BJ (cell line): ENCODE measurements at regions not wholly inside any gene's neighbourhood (a gene's known extent, or its start where the extent isn't known, plus 50 kb on each side); places are given as distances from the start of the nearest gene placed in this dataset.

Source experiments
- CTCF ChIA-PET: fragments of 350-600 bp; formaldehyde crosslinking; extraction: SDS; loops from one replicate; lab custom pipeline; 2021; ENCODE audit warnings: antibody characterized with exemption, inconsistent platforms; lab: Yijun Ruan, JAX
- POLR2A ChIA-PET: fragments of 300-600 bp; sonication (Branson Sonifier 250); formaldehyde crosslinking; extraction: SDS; loops from one replicate; lab custom pipeline; 2021; ENCODE audit warnings: antibody characterized with exemption; lab: Charles Lee
- DNase-seq: peaks from one replicate; pipeline ENCODE4 v3.0.0-alpha.2; 2011; ENCODE audit warnings: low read depth
- H3K27me3 ChIP-seq: 2 replicates; pipeline ENCODE4 v1.6.0; 2011; ENCODE audit warnings: low read length; ENCODE audit not compliant: control insufficient read depth, insufficient read depth
- H3K36me3 ChIP-seq: 2 replicates; pipeline ENCODE4 v1.5.1; 2011; ENCODE audit warnings: low read length; ENCODE audit not compliant: control insufficient read depth, insufficient read depth
- H3K4me3 ChIP-seq: 2 replicates; pipeline ENCODE4 v1.5.1; 2011; ENCODE audit warnings: low read depth, mild to moderate bottlenecking, control low read depth, low read length
- TF ChIP-seq, protein P1 (sequence below): IDR thresholded peaks from 2 replicates; pipeline ENCODE4 v1.5.1; 2011; ENCODE audit warnings: low read depth, mild to moderate bottlenecking, control low read depth, inconsistent platforms, low read length, moderate library complexity; ENCODE audit not compliant: insufficient read depth

DNA sequence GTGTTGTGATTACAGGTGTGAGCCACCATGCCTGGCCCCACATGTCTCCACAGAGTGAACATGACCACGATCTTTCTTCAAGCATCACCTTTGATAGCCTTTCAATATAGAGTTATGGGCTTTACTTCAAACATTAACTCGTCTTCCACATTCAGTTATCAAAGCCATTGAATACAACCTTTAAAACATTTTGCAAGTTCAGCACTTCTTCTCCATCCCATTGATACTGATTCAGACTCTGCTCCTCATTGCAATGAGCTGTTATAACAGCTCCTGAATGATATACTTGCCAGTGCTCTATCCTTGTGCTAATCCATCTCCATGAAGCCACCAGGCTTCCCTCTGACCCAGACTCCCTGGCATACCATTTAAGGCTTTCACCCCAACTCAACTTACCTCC, 223.5 kb upstream of the EEA1 start:
- TF ChIP-seq, protein P1, sequence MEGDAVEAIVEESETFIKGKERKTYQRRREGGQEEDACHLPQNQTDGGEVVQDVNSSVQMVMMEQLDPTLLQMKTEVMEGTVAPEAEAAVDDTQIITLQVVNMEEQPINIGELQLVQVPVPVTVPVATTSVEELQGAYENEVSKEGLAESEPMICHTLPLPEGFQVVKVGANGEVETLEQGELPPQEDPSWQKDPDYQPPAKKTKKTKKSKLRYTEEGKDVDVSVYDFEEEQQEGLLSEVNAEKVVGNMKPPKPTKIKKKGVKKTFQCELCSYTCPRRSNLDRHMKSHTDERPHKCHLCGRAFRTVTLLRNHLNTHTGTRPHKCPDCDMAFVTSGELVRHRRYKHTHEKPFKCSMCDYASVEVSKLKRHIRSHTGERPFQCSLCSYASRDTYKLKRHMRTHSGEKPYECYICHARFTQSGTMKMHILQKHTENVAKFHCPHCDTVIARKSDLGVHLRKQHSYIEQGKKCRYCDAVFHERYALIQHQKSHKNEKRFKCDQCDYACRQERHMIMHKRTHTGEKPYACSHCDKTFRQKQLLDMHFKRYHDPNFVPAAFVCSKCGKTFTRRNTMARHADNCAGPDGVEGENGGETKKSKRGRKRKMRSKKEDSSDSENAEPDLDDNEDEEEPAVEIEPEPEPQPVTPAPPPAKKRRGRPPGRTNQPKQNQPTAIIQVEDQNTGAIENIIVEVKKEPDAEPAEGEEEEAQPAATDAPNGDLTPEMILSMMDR = no peak
- no peaks in the 10 kb centered on the region for H3K36me3 ChIP-seq
- H3K4me3 ChIP-seq = no peak overlapping the region
- DNase-seq = no peak
- ChIA-PET CTCF (no interaction called here), POLR2A (no interaction called here)
- no peaks in the 10 kb centered on the region; the same call in 1 of the 2 replicates for H3K27me3 ChIP-seq

DNA sequence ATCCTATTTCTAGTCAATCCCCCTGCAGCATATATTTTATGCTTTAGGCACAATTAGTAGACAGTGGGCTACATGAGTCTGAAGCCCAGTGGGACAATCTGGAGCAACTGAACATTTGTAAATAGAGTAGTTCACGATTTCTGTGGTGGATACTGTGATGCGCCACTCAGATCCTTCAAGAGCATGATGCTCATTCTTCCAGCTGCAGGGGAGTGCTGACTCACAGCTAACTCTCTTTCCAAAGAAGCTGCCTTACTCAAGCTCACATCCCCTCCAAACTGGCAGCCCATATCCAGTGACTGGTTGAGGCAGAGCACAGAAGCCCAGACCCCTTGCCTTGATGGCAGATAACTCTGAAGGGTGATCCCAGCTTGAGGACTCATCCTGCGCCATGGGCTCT, 224.2 kb upstream of the EEA1 start:
- CTCF ChIA-PET = no interaction called here

DNA sequence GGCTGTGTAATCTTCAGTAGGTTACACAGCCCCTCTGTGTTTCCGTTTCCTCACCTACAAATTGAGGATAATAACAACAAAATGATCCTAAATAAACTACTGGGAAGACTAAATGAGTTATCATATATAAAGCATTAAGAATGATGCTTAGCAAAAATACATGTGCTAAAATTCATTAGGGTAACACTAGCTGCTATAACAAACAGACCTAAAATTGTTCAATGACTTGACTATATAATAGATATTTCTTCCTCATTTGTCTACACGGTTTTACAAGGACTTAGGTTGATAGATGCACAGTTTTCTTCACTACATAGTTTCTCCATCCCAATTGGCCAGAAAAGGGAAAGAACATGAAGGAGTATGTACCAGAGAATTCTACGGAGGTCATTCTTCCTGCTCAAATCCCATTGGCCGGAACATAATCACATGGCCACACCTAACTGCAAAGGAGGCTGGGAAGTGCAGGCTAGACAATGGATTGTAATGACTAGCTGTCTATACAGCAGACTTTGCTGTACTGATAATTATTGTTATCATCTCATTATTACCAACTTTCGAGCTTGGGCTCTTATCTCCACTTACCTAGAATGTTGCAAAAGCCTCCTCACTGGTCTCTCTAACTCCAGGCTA, 223.5 kb upstream of the NUDT4 start:
- TF ChIP-seq, protein P1 = no peak
- H3K4me3 ChIP-seq = no peak overlapping the region
- no peaks in the 10 kb centered on the region; the same call in 1 of the 2 replicates for H3K27me3 ChIP-seq
- POLR2A ChIA-PET = no interaction called here
- H3K36me3 ChIP-seq = no peaks in the 10 kb centered on the region
- CTCF ChIA-PET = interaction anchor here (0.7 to 1.3 kb wide), 3 partner anchors 8 to 166 kb away, joined by 3 read pairs; no protein-coding TSS in a partner anchor
- DNase-seq = no peak

More for the DNA sequence above, 224.2 kb upstream of the EEA1 start:
- H3K27me3 ChIP-seq = no peaks in the 10 kb centered on the region; the same call in 1 of the 2 replicates
- H3K4me3 ChIP-seq = no peak overlapping the region
- no peaks in the 10 kb centered on the region for H3K36me3 ChIP-seq
- DNase-seq = no peak
- POLR2A ChIA-PET = interaction anchor here (0.9 kb wide), 1 partner anchor 10 kb away, joined by 3 read pairs; no protein-coding TSS in a partner anchor
- TF ChIP-seq, protein P1 = no peak

DNA sequence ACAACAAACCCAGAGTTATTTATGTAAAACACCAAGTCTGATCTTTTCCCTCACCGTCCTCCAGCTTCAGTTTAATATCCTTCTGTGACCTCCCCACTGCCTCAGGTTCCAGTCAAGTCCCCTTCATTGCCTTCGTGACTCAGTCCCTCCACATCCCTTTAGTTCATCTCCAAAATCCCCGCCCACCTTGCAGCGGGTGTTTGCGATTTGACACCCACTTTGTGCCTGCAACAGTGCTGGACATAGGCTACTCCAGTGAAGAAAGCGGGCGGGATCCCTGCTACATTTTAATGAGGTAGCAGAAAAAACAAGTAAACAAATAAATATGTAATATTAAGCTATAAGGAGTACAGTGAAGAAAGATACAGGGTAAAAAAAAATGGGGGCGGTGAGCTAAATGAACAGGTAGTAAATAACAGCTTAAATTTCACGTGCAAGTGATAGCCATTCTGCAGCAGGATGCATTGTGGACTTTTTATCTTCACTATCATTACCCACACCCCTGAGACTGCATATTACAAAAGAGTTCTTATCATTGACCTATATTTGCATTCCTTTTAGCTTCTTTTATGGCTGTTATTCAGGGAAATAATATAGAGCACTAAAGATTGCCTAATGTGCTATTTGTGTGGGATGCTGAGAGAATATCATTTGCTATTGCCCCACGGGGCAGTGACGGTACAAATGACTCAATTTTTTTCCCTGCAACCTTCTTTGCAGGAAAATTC, 222.8 kb upstream of the NUDT4 start:
- H3K36me3 ChIP-seq = no peaks in the 10 kb centered on the region
- ChIA-PET POLR2A (no interaction called here), CTCF (interaction anchor here (0.7 to 1.3 kb wide), 4 partner anchors 8 to 167 kb away, joined by 3 read pairs; no protein-coding TSS in a partner anchor)
- DNase-seq = no peak
- H3K4me3 ChIP-seq = no peak overlapping the region
- TF ChIP-seq, protein P1 = no peak
- H3K27me3 ChIP-seq = no peaks in the 10 kb centered on the region; the same call in 1 of the 2 replicates

DNA sequence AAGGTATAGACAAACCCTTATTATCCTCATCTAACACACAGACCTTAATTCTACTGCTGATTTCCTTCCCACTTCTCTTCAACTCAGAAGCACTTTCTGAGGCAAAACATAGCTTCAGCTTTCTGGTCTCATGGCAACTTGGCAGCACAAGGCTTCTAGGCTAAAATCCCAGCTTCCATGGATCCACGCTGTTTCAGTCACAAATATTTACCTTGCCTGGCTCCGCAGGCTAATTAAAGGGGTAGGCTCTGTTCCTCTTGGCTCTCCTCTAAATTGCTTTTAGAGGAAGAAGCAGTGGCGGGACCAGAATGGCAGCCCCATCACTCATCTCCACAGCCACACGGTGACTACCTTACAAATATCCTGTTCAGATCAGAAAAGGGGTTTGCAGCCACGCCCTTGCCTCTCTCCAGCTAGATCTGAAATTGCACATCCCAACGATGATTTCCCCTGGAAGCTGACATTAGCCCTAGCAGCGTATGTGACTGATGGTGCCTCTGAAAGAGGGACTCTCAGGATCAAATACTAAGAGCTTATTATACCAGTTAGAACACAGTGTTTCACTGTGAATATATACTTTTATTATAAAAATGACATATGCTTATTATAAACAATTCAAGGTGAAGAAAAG, 221.5 kb upstream of the NUDT4 start:
- ChIA-PET POLR2A (no interaction called here), CTCF (no interaction called here)
- Histone ChIP-seq H3K4me3 (no peak overlapping the region), H3K36me3 (no peaks in the 10 kb centered on the region), H3K27me3 (no peaks in the 10 kb centered on the region; the same call in 1 of the 2 replicates)
- TF ChIP-seq, protein P1 = no peak
- DNase-seq = no peak
